ENCODE measurements at regions not wholly inside any gene's neighbourhood (a gene's known extent, or its start where the extent isn't known, plus 50 kb on each side); places are given as distances from the start of the nearest gene placed in this dataset.

GRCh38 chr5:101534491-101535110 lies 631.5 kb upstream of the ST8SIA4 start:
- Histone ChIP-seq H3K4ac (replicated peaks; ENCODE audit: insufficient read length, low read depth, low read length) (no peak overlapping the region), H4K20me1 (replicated peaks in 1 of 2; ENCODE audit: control insufficient read depth in 1 of 2, insufficient read depth in 2 of 2, low read length in 2 of 2) (no peaks in the 10 kb centered on the region), H2AFZ (ENCODE audit: low read length) (no peak overlapping the region), H3K18ac (ENCODE audit: extremely low read depth, low read length) (no peak overlapping the region), H3K4me3 (ENCODE audit: extremely low read depth in 1 of 4, insufficient read depth in 2 of 4, low read depth in 3 of 4, low read length in 4 of 4) (no peak overlapping the region), H2BK20ac (ENCODE audit: low read length) (no peak overlapping the region), H2BK15ac (ENCODE audit: low read length) (no peak overlapping the region), H4K5ac (ENCODE audit: insufficient read length, low read depth, low read length) (no peak overlapping the region), H3K56ac (replicated peaks; ENCODE audit: insufficient read length, low read depth, low read length) (no peak overlapping the region), H3K4me2 (ENCODE audit: insufficient read depth in 1 of 2, low read depth in 2 of 2, low read length in 2 of 2) (no peak overlapping the region), H4K8ac (ENCODE audit: extremely low read depth, insufficient read depth, low read length) (no peak overlapping the region), H3K9ac (replicated peaks in 1 of 4; ENCODE audit: extremely low read depth in 1 of 4, low read depth in 3 of 4, low read length in 3 of 4) (no peak overlapping the region), H3K14ac (ENCODE audit: insufficient read length) (no peak overlapping the region), H3K79me1 (ENCODE audit: low read depth, low read length) (no peaks in the 10 kb centered on the region), H3K9me3 (ENCODE audit: insufficient read depth in 2 of 2, low read depth in 1 of 2, low read length in 1 of 2) (no peaks in the 10 kb centered on the region), H3K79me2 (ENCODE audit: control insufficient read depth in 1 of 2, insufficient read depth in 2 of 2, low read length in 2 of 2) (no peaks in the 10 kb centered on the region), H2BK5ac (ENCODE audit: low read depth, low read length) (no peak overlapping the region), H2BK12ac (ENCODE audit: low read depth, low read length) (no peak overlapping the region), H4K91ac (replicated peaks; ENCODE audit: insufficient read length, low read length) (no peak overlapping the region), H2AK5ac (ENCODE audit: low read depth, low read length) (no peak overlapping the region), H3K23me2 (ENCODE audit: low read depth, low read length) (no peaks in the 10 kb centered on the region), H3K36me3 (ENCODE audit: control insufficient read depth in 2 of 4, insufficient read depth in 4 of 4, low read length in 3 of 4) (no peaks in the 10 kb centered on the region), H3K27me3 (replicated peaks in 1 of 4; ENCODE audit: control insufficient read depth in 3 of 4, extremely low read depth in 1 of 4, insufficient read depth in 3 of 4, low read length in 3 of 4) (no peaks in the 10 kb centered on the region), H3K4me1 (replicated peaks in 1 of 4; ENCODE audit: control insufficient read depth in 3 of 4, insufficient read depth in 4 of 4, low read length in 3 of 4) (no peaks in the 10 kb centered on the region), H2BK120ac (replicated peaks; ENCODE audit: low read depth, low read length) (no peak overlapping the region), H3K27ac (ENCODE audit: low read depth, low read length) (no peak overlapping the region), H3K23ac (ENCODE audit: insufficient read length) (no peak overlapping the region)
- ChIA-PET CTCF (ENCODE audit: partially characterized antibody) (no interaction called here), POLR2A (ENCODE audit: partially characterized antibody) (no interaction called here)
- DNase-seq (ENCODE audit: low read depth in 1 of 2, low spot score in 2 of 2) (no peak), FAIRE-seq (no peak)
- WGBS, 2 experiments (ENCODE audit: extremely low coverage in 1 of 2, insufficient coverage in 1 of 2, insufficient read length in 1 of 2, insufficient replicate concordance in 2 of 2, low coverage in 1 of 2, low lambda C conversion rate in 2 of 2, missing lambda C conversion rate in 1 of 2), result 86% methylated on average over 6 of the region's 6 CpGs; no CpG with 5 or more reads in 1 of the 2 experiments
- no peak for TF ChIP-seq TAF1 (IDR thresholded peaks at IDR 0.05; ENCODE audit: low read depth, low read length)
- no peak for TF ChIP-seq BRCA1 (IDR thresholded peaks at IDR 0.05; ENCODE audit: low read depth, low read length)
- TF ChIP-seq KDM1A (IDR thresholded peaks at IDR 0.05; ENCODE audit: borderline replicate concordance, low read length), result no peak
- TF ChIP-seq CTCF (IDR thresholded peaks at IDR 0.05; ENCODE audit: control extremely low read depth in 1 of 3, insufficient read depth in 1 of 3, low read depth in 1 of 3, low read length in 3 of 3), result no peak
- no peak for TF ChIP-seq SIRT6 (IDR thresholded peaks at IDR 0.05; ENCODE audit: low read length)
- no peak for TF ChIP-seq POLR2A (IDR thresholded peaks at IDR 0.05; ENCODE audit: control extremely low read depth in 1 of 2, low read depth in 2 of 2, low read length in 2 of 2)

All from H1 (cell line).